ENCODE measurements at regions not wholly inside any gene's neighbourhood (a gene's known extent, or its start where the extent isn't known, plus 50 kb on each side); places are given as distances from the start of the nearest gene placed in this dataset.

DNA sequence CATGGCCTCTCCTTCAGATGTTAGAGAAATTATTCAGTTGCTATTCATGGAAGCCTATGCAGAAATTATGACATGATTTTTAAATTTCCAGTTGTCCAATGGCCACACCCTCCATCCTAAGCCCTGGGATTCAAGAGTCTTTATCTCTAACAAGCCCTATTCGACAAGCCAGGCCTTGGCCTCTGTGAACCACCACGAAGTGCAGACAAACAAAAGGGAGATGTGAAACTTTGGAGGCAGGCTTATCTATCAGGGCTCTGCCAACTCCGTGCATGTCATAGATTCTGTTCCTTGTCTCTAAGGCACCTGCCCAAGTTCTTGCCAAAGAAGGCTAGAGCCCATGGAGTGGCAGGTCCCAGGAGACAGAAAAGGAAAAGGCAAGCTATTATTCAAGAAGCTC lies 212.4 kb upstream of the ADAMTS9 start:
- Histone ChIP-seq H3K4me3 (ENCODE audit: low read depth in 2 of 2, low read length in 1 of 2) (no peak overlapping the region), H3K4me2 (no peak overlapping the region)
- CTCF ChIA-PET, result interaction anchor here (0.7 to 1.2 kb wide), 3 partner anchors 11 to 1350 kb away, joined by 3 to 4 read pairs (median 4); no protein-coding TSS in a partner anchor

More for the DNA sequence above, 212.4 kb upstream of the ADAMTS9 start:
- Histone ChIP-seq H3F3A (replicated peaks; ENCODE audit: insufficient read depth) (peaks cover 9% of the 10 kb centered on the region), H3K9me3 (no peaks in the 10 kb centered on the region), H4K20me1 (ENCODE audit: insufficient read depth) (no peaks in the 10 kb centered on the region), H3K9me2 (no peaks in the 10 kb centered on the region), H3K9ac (no peak overlapping the region), H3K4me1 (ENCODE audit: control insufficient read depth in 1 of 2, insufficient read depth in 2 of 2, low read depth in 1 of 2, low read length in 1 of 2) (peaks cover 2 to 5% of the 10 kb centered on the region in 2 experiments; a peak in 3 of 4 replicates), H3K36me3 (replicated peaks in 1 of 2; ENCODE audit: control insufficient read depth in 1 of 2, insufficient read depth in 2 of 2, low read length in 1 of 2) (no peaks in the 10 kb centered on the region), H3K79me2 (ENCODE audit: insufficient read depth) (no peaks in the 10 kb centered on the region), H3K27me3 (ENCODE audit: insufficient read depth) (no peaks in the 10 kb centered on the region), H3K27ac (ENCODE audit: low read depth in 2 of 2, low read length in 1 of 2) (no peak overlapping the region), H2AFZ (ENCODE audit: low read depth) (no peak overlapping the region)
- 77% methylated on average over 3 of the region's 3 CpGs for WGBS (ENCODE audit: low lambda C conversion rate)
- DNase-seq, result no peak
- POLR2A ChIA-PET, result no interaction called here
- TF ChIP-seq MEF2A (IDR thresholded peaks at IDR 0.05; ENCODE audit: borderline replicate concordance, low read depth) (no peak), FOXJ3 (CRISPR knock-in tag; IDR thresholded peaks at IDR 0.05) (no peak), CHD2 (IDR thresholded peaks at IDR 0.05; ENCODE audit: low read length, partially characterized antibody) (no peak), MXI1 (IDR thresholded peaks at IDR 0.05; ENCODE audit: low read depth, low read length) (no peak), GABPA (IDR thresholded peaks at IDR 0.05; ENCODE audit: low read depth) (no peak), RCOR1 (IDR thresholded peaks at IDR 0.05; ENCODE audit: low read length) (no peak), REST (IDR thresholded peaks at IDR 0.05; ENCODE audit: low read depth, low read length) (no peak), TEAD4 (IDR thresholded peaks at IDR 0.05; ENCODE audit: borderline replicate concordance, insufficient read depth) (no peak), SMC3 (IDR thresholded peaks at IDR 0.05; ENCODE audit: low read depth, low read length) (no peak), ELF1 (IDR thresholded peaks at IDR 0.05) (no peak), RAD21 (IDR thresholded peaks at IDR 0.05; ENCODE audit: low read length) (no peak), RFX5 (IDR thresholded peaks at IDR 0.05; ENCODE audit: low read length) (no peak), FOSL2 (IDR thresholded peaks at IDR 0.05; ENCODE audit: borderline replicate concordance, low read depth) (no peak), JUND (IDR thresholded peaks at IDR 0.05) (no peak), NRF1 (IDR thresholded peaks at IDR 0.05; ENCODE audit: low read depth, low read length) (no peak)
- TF ChIP-seq, protein P1, sequence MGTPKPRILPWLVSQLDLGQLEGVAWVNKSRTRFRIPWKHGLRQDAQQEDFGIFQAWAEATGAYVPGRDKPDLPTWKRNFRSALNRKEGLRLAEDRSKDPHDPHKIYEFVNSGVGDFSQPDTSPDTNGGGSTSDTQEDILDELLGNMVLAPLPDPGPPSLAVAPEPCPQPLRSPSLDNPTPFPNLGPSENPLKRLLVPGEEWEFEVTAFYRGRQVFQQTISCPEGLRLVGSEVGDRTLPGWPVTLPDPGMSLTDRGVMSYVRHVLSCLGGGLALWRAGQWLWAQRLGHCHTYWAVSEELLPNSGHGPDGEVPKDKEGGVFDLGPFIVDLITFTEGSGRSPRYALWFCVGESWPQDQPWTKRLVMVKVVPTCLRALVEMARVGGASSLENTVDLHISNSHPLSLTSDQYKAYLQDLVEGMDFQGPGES (IDR thresholded peaks at IDR 0.05; ENCODE audit: low read depth, low read length), result no peak
- TF ChIP-seq, protein P2, sequence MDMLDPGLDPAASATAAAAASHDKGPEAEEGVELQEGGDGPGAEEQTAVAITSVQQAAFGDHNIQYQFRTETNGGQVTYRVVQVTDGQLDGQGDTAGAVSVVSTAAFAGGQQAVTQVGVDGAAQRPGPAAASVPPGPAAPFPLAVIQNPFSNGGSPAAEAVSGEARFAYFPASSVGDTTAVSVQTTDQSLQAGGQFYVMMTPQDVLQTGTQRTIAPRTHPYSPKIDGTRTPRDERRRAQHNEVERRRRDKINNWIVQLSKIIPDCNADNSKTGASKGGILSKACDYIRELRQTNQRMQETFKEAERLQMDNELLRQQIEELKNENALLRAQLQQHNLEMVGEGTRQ (IDR thresholded peaks at IDR 0.05; ENCODE audit: borderline replicate concordance, low read depth, low read length), result no peak
- TF ChIP-seq, protein P3, sequence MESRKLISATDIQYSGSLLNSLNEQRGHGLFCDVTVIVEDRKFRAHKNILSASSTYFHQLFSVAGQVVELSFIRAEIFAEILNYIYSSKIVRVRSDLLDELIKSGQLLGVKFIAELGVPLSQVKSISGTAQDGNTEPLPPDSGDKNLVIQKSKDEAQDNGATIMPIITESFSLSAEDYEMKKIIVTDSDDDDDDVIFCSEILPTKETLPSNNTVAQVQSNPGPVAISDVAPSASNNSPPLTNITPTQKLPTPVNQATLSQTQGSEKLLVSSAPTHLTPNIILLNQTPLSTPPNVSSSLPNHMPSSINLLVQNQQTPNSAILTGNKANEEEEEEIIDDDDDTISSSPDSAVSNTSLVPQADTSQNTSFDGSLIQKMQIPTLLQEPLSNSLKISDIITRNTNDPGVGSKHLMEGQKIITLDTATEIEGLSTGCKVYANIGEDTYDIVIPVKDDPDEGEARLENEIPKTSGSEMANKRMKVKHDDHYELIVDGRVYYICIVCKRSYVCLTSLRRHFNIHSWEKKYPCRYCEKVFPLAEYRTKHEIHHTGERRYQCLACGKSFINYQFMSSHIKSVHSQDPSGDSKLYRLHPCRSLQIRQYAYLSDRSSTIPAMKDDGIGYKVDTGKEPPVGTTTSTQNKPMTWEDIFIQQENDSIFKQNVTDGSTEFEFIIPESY (IDR thresholded peaks at IDR 0.05; ENCODE audit: borderline replicate concordance, low read depth), result no peak
